ENCODE measurements at regions not wholly inside any gene's neighbourhood (a gene's known extent, or its start where the extent isn't known, plus 50 kb on each side); places are given as distances from the start of the nearest gene placed in this dataset.
"Not testable (repeated sequence)": the region's sequence is repeated elsewhere in the genome, so short reads cannot be mapped to it uniquely, and the experiment has no call there.

- peak; percentile 86 for ATAC-seq
Observed at GRCh38 chr4:170853422-170854021, 763.8 kb upstream of the AADAT start.

GRCh38 chr4:170849969-170850368 is 760.2 kb upstream of the AADAT start:
- ATAC-seq (no peak), DNase-seq (ENCODE audit: low spot score) (no peak)

More at GRCh38 chr4:170853422-170854021, 763.8 kb upstream of the AADAT start:
- DNase-seq (ENCODE audit: low spot score): peak; percentile 48

DNA sequence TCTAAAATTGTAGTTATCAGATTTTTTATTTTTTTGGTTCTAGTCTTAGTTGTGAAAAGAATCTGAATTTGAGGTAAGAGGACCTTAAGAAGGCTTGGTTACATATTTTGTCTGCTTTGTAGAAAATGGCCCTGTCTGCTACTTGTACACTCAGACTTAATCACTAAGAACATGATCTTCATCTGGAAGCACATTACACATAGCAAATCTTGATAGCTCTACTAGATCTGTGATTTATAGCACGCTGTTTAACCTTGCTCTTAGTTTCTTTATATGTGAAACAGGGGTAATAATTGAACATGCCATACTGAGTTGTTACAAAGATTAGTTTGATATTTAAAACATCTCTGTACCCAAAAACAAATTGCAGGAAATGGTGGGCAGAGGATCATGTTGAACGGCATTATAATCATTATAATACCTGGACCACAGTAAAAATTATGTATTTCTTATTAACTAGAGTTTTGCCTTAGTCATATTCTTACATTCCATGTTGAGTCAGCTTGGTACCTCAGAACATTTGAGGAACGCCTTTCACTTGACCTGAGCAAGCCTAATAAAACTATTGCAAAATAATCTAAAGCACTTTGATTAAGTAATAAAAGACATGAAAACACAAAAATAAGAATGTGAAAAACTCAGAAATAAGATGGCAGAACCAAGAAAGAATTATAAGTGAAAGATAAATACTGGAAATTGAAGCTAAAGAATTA is 738.0 kb upstream of the AADAT start:
- DNase-seq (ENCODE audit: low spot score) (no peak), ATAC-seq (no peak)

GRCh38 chr4:170818786-170819185 is 729.0 kb upstream of the AADAT start:
- ATAC-seq (no peak), DNase-seq (ENCODE audit: low spot score) (no peak)

DNA sequence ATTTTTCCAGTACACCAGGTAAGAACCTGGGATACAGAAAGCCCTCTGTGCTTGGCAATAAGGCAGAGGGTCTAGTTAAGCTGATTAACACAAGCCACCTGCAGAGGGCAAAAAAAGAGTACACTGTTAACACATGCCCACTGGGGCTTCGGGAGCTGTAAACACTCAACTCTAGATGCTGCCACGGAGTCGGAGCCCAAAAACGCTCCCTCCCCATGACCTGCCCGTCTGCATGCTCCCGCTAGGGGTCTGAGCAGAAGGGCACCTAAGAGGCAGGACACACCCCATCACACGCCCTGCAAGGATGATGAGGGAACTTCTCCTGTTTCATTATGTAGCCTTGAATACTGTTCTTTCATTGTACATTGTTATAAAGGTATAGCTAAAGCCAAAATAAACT is 715.6 kb upstream of the AADAT start:
- DNase-seq (ENCODE audit: low spot score) (no peak), ATAC-seq (no peak)

DNA sequence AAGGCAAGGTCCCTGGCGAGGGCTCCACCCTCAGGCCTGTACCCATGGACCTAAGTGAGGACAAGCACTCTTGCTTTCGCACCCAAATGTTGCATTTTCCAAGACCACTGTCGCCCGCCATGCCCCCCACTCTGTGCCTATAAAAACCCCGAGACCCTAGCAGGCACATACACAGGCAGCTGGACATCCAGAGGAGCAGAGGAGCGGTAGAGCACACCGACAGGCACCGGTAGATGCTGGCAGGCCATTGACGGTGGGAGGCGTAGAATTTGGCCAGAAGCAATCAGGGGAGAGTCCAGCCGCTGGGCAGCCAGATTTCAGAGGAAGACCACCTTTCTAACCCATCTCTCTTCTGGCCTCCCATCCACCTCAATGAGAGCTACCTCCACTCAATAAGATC is 715.2 kb upstream of the AADAT start:
- ATAC-seq: no peak

GRCh38 chr4:170803492-170803891 is 713.7 kb upstream of the AADAT start:
- no peak for ATAC-seq
- no peak for DNase-seq (ENCODE audit: low spot score)

More for the DNA sequence above, 715.2 kb upstream of the AADAT start:
- DNase-seq (ENCODE audit: low spot score): no peak

DNA sequence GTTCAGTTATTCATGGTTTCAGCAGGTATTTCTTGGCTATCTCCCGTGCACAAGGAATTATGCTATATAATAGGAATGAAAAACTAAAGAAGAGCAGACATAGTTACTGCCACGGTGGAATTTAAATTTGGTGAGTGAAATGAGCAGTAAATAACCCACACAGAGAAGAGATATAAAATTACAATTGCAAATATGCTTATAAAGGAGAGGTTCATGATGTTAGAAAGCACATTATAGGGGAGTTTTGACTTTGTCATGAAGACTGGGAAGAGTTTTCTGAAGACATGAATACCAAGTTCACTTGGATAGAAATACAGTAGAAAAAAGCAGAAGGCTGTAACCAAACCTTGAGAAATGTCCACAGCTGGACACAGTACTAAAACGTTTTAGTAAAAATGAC is 712.0 kb upstream of the AADAT start:
- ATAC-seq: no peak
- no peak for DNase-seq (ENCODE audit: low spot score)

DNA sequence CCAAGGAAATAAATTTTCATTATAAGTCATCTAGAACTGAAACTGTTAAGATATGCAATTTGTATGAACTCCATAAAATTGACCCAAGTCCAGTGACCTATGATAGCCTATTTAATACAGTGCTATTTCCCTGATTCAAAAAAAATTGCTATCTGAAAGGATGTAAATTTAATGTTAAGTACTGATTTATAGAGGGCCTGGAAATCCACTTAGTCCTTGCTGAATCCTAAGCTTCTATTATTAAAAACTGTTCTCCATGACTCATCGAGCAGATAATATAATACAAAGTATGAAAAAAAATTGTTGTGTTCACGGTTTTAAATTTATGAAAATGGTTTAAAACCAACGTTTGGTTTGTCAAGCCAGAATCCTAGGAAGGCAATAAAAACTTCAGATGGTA is 704.8 kb upstream of the AADAT start:
- DNase-seq (ENCODE audit: low spot score) (no peak), ATAC-seq (no peak)

DNA sequence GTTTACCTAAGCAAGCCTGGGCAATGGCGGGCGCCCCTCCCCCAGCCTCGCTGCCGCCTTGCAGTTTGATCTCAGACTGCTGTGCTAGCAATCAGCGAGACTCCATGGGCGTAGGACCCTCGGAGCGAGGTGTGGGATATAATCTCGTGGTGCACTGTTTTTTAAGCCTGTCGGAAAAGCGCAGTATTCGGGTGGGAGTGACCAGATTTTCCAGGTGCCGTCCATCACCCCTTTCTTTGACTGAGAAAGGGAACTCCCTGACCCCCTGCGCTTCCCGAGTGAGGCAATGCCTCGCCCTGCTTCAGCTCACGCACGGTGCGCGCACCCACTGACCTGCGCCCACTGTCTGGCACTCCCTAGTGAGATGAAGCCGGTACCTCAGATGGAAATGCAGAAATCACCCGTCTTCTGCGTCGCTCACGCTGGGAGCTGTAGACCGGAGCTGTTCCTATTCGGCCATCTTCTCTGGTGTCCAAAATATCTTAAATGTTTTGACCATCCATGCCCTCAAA is 698.8 kb upstream of the AADAT start:
- ATAC-seq; DNase-seq (ENCODE audit: low spot score): not testable (repeated sequence)

GRCh38 chr4:170777663-170778062 is 687.9 kb upstream of the AADAT start:
- DNase-seq (ENCODE audit: low spot score) (no peak), ATAC-seq (no peak)

GRCh38 chr4:170776983-170777382 is 687.2 kb upstream of the AADAT start:
- DNase-seq (ENCODE audit: low spot score) (no peak), ATAC-seq (no peak)

- no peak for ATAC-seq
- DNase-seq (ENCODE audit: low spot score): no peak
Observed at GRCh38 chr4:170775851-170776250, 686.1 kb upstream of the AADAT start.

DNA sequence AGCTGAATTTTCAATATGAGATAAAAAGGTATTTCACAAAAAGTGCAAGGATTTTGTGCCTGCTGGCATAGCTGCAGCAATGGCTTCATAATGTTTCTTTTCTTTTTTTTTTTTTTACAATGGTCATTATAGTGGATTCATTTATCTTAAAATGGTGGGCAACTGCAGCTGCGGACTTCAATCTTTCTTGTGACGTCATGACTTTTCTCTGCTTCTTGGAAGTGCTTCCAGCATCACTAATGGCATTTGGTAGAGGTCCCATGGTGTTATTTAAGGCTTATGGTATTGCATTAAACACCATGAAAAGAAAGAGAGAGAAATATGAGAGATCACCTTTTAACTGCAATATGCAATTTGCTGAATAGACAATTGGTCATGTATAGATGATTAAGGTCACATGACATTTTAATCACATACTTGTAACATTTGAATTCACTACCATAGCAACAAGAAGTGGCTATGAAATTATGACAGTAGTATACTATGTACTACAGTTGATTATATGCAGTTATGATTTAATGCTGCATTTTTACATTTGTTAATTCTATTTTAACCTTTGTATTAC is 684.0 kb upstream of the AADAT start:
- DNase-seq (ENCODE audit: low spot score): no peak
- ATAC-seq: no peak

DNA sequence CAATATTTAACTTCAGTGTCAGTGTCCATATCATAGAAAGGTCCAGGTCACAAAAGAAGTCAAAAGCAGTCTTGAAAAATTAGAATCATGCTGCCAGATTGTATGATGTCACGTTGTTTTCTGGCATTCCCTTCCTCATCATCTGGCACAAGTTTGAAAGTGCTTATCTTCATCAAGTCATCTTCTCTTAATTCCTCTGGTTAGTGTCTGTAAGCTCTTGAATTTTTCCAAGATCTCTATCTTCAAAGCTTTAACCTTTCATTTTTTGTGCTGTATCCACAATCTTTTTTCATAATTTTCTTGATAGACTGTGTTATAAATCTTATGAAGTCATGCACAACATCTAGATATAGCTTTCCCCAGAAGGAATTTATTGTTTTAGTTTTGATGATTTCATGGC is 682.7 kb upstream of the AADAT start:
- no peak for DNase-seq (ENCODE audit: low spot score)
- no peak for ATAC-seq

DNA sequence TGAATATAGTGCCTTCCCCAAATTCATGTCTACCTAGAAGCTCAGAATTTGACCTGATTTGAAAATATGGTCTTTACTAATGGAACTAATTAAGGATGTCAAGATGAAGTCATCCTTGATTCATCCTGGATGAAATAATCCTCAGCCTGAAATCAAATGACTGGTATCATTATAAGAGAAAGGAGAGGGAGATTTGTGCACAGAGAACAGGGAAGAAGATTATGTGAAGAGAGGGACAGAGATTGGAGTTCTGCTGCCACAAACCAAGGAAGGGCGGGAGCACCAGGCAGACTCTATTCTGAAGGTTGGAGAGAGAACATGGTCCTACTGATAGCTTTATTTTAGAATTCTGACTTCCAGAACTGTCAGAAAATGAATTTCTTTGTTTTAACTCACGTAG is 680.9 kb upstream of the AADAT start:
- no peak for ATAC-seq
- DNase-seq (ENCODE audit: low spot score): no peak

DNA sequence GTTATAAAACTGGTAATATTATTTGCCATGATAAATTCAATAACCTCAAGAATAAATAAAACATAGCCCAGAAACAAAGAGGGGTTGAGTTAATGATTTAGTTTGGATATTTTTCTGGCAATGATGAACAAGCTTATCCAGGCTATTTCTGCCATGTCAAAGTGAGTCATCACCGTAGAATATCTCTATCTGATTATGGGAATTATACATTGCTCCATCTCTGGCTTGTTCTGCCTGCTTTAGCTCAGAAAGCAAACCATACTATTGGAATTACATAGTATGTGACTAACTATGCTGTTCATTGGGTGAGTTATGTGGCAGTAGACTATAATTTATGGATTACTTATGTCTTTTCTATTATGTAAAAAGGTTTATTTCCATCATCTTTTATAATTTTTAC is 680.1 kb upstream of the AADAT start:
- DNase-seq (ENCODE audit: low spot score) (no peak), ATAC-seq (no peak)

DNA sequence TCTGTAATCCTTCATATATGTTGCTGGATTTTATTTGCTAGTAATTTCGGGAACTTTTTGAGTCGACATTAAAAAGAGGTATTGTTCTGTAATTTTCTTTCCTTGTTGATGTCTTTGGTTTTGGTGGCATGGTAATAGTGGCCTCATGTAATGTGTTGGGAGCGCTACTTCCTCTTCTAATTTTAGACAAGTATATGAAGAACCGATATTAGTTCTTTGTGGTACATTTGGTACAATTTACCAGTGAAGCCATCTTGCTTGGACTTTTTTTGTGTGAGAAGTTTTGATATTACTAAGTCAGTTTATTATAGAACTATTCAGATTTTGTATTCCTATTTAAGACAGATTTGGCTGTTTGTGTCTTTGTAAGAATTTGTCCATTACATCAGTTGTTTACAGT is 669.2 kb upstream of the AADAT start:
- no peak for DNase-seq (ENCODE audit: low spot score)

GRCh38 chr4:170750519-170750918 is 660.8 kb upstream of the AADAT start:
- ATAC-seq (no peak), DNase-seq (ENCODE audit: low spot score) (no peak)

More for the DNA sequence above, 669.2 kb upstream of the AADAT start:
- ATAC-seq: no peak

- DNase-seq (ENCODE audit: low spot score) (no peak), ATAC-seq (no peak)
Observed at GRCh38 chr4:170748975-170749374, 659.2 kb upstream of the AADAT start.

DNA sequence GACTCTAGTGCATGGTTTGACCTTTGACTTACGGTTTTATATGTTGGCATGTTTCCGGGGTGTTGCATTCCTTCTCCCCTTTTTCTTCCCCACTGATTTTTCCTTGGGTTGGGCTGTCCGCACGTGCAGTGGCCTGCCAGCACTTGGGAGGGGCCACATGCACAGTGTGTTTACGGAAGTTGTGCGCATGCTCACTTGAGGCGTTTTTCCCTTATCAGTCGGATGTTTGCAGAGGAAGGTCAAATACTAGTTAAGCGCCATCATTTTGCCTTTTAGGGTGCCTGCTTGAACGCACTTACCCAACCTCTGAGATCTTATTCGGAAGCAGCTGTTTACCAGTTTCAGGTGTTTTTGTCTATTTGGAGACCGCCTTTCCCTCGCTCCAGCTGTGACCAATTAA is 653.9 kb upstream of the AADAT start:
- no peak for ATAC-seq
- no peak for DNase-seq (ENCODE audit: low spot score)

DNA sequence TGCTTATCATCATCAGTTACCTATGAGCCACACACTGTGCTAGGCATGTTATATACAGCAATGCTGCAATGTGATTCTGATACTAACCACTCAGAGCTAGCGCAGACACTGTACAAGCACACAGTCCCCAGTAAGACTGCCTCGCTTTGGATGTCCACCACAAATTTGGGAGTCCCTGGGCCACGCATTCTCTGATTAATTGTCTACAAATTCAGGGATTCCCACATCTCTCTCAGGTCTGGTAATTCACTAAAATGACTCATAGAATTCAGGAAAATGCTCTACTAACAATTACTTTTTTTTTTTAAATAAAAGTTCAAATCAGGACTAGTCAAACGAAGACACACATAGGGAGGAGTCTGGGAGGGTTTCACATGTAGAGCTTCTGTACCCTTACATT is 652.1 kb upstream of the AADAT start:
- ATAC-seq (no peak), DNase-seq (ENCODE audit: low spot score) (no peak)

Data from left lobe of liver (tissue), 2 donors.